Dermis microvascular lymphatic vessel endothelial cell (primary cell): ENCODE measurements at regions not wholly inside any gene's neighbourhood (a gene's known extent, or its start where the extent isn't known, plus 50 kb on each side); places are given as distances from the start of the nearest gene placed in this dataset.

ENCODE experiments used
- DNase-seq, 2 donors: peaks; one replicate each; pipeline versions ENCODE4 v3.0.0 to v3.0.0-alpha.2; 2010; ENCODE audit warnings: low read depth in 2 of 2

GRCh38 chr20:60316476-60317158, 358.4 kb downstream of the CDH26 start:
- no peak for DNase-seq

- DNase-seq, result no peak
Observed at GRCh38 chr20:60317401-60317800, 359.2 kb downstream of the CDH26 start.

- DNase-seq, result no peak
Observed at GRCh38 chr20:60321601-60322000, 363.4 kb downstream of the CDH26 start.

GRCh38 chr20:60326821-60327220, 368.6 kb downstream of the CDH26 start:
- no peak for DNase-seq

- no peak for DNase-seq
Observed at GRCh38 chr20:60327971-60328660, 369.9 kb downstream of the CDH26 start.

GRCh38 chr20:60330461-60330860, 372.2 kb downstream of the CDH26 start:
- no peak for DNase-seq

- no peak for DNase-seq
Observed at GRCh38 chr20:60331688-60332300, 373.6 kb downstream of the CDH26 start.

- no peak for DNase-seq
Observed at GRCh38 chr20:60332523-60332922, 374.3 kb downstream of the CDH26 start.

- no peak for DNase-seq
Observed at GRCh38 chr20:60334911-60335310, 376.7 kb downstream of the CDH26 start.

- DNase-seq, result no peak
Observed at GRCh38 chr20:60338556-60338955, 380.3 kb downstream of the CDH26 start.

- DNase-seq, result no peak
Observed at GRCh38 chr20:60339738-60340137, 381.5 kb downstream of the CDH26 start.

- DNase-seq, result no peak
Observed at GRCh38 chr20:60340232-60340631, 382.0 kb downstream of the CDH26 start.

GRCh38 chr20:60341062-60341461, 382.8 kb downstream of the CDH26 start:
- no peak for DNase-seq

GRCh38 chr20:60345106-60345505, 386.9 kb downstream of the CDH26 start:
- no peak for DNase-seq

GRCh38 chr20:60349418-60349817, 391.2 kb downstream of the CDH26 start:
- no peak for DNase-seq

- no peak for DNase-seq
Observed at GRCh38 chr20:60352017-60352416, 393.8 kb downstream of the CDH26 start.

- no peak for DNase-seq
Observed at GRCh38 chr20:60352596-60352995, 394.4 kb downstream of the CDH26 start.

GRCh38 chr20:60354024-60354580, 395.9 kb downstream of the CDH26 start:
- DNase-seq, result no peak

GRCh38 chr20:60358101-60358500, 399.9 kb downstream of the CDH26 start:
- no peak for DNase-seq

- DNase-seq, result no peak
Observed at GRCh38 chr20:60359010-60359409, 400.8 kb downstream of the CDH26 start.

- no peak for DNase-seq
Observed at GRCh38 chr20:60361761-60362395, 403.7 kb downstream of the CDH26 start.

GRCh38 chr20:60362531-60362930, 404.3 kb downstream of the CDH26 start:
- no peak for DNase-seq
